Neural cell (in vitro differentiated cells): ENCODE measurements at regions not wholly inside any gene's neighbourhood (a gene's known extent, or its start where the extent isn't known, plus 50 kb on each side); places are given as distances from the start of the nearest gene placed in this dataset.

Experiments used
- H2AFZ ChIP-seq: fragments of 200-600, 300-800 bp; sonication (generic), shearing (Covaris generic); 2 replicates; pipeline ENCODE4 v1.6.0; 2014; ENCODE audit warnings: low read depth, mild to moderate bottlenecking, antibody characterized with exemption, low read length, moderate library complexity
- H3F3A ChIP-seq: fragments of 200-600 bp; shearing (Covaris generic); 2 replicates; pipeline ENCODE4 v1.6.1; 2016; ENCODE audit warnings: mild to moderate bottlenecking, moderate library complexity, mixed read lengths, antibody characterized with exemption, low read length; ENCODE audit not compliant: insufficient read depth, poor library complexity, severe bottlenecking
- H3K27ac ChIP-seq: fragments of 200-600, 300-800 bp; sonication (generic), shearing (Covaris generic); 2 replicates; pipeline ENCODE4 v1.5.1; 2014; ENCODE audit warnings: mild to moderate bottlenecking, low read length, moderate library complexity
- H3K27me3 ChIP-seq: fragments of 300-800, 200-600 bp; sonication (generic), shearing (Covaris generic); 2 replicates; pipeline ENCODE4 v1.6.0; 2014; ENCODE audit warnings: mild to moderate bottlenecking, low read depth, low read length, moderate library complexity; ENCODE audit not compliant: insufficient read depth
- H3K36me3 ChIP-seq: fragments of 300-800, 200-600 bp; sonication (generic), shearing (Covaris generic); 2 replicates; pipeline ENCODE4 v1.5.1; 2014; ENCODE audit warnings: mild to moderate bottlenecking, antibody characterized with exemption, low read length, moderate library complexity; ENCODE audit not compliant: insufficient read depth
- H3K4me2 ChIP-seq: fragments of 300-800, 200-600 bp; sonication (generic), shearing (Covaris generic); 2 replicates; pipeline ENCODE4 v1.6.0; 2014; ENCODE audit warnings: mild to moderate bottlenecking, low read length
- H3K4me3 ChIP-seq: fragments of 300-800, 200-600 bp; sonication (generic), shearing (Covaris generic); 2 replicates; pipeline ENCODE4 v1.5.1; 2014; ENCODE audit warnings: mild to moderate bottlenecking, low read length, moderate library complexity
- H3K79me2 ChIP-seq: fragments of 200-600 bp; shearing (Covaris generic); replicated peaks from 2 replicates; pipeline ENCODE4 v1.6.0; 2014; ENCODE audit warnings: mild to moderate bottlenecking, low read length, moderate library complexity; ENCODE audit not compliant: insufficient read depth
- H3K9ac ChIP-seq: fragments of 300-800, 200-600 bp; sonication (generic), shearing (Covaris generic); 2 replicates; pipeline ENCODE4 v1.6.1; 2016; ENCODE audit warnings: mild to moderate bottlenecking, low read length, mixed read lengths
- H3K9me2 ChIP-seq: fragments of 200-600 bp; shearing (Covaris generic); 2 replicates; pipeline ENCODE4 v1.6.1; 2016; ENCODE audit warnings: mild to moderate bottlenecking, low read length, mixed read lengths; ENCODE audit not compliant: insufficient read depth
- H3K9me3 ChIP-seq: fragments of 200-600, 300-800 bp; sonication (generic), shearing (Covaris generic); 2 replicates; pipeline ENCODE4 v1.6.1; 2016; ENCODE audit warnings: mild to moderate bottlenecking, mixed run types, low read length, moderate library complexity, mixed read lengths
- H4K20me1 ChIP-seq: fragments of 200-600 bp; shearing (Covaris generic); 2 replicates; pipeline ENCODE4 v1.6.1; 2016; ENCODE audit warnings: mild to moderate bottlenecking, mixed run types; ENCODE audit not compliant: insufficient read depth
- EP300 ChIP-seq: fragments of 450-650 bp; conservative IDR thresholded peaks from 2 replicates; pipeline ENCODE4 v1.6.1; 2014; ENCODE audit warnings: antibody characterized with exemption, mild to moderate bottlenecking, moderate library complexity; ENCODE audit not compliant: poor library complexity, severe bottlenecking
- EZH2 ChIP-seq: fragments of 200-600, 300-800 bp; shearing (Covaris generic), sonication (generic); IDR thresholded peaks from 2 replicates; pipeline ENCODE4 v1.6.1; 2014; ENCODE audit warnings: antibody characterized with exemption, low read length, borderline replicate concordance, mild to moderate bottlenecking; ENCODE audit not compliant: insufficient read depth, poor library complexity, severe bottlenecking
- MXI1 ChIP-seq: fragments of 450-650 bp; conservative IDR thresholded peaks from 2 replicates; pipeline ENCODE4 v1.6.1; 2014; ENCODE audit warnings: antibody characterized with exemption, mild to moderate bottlenecking; ENCODE audit not compliant: poor library complexity, severe bottlenecking
- POLR2AphosphoS5 ChIP-seq: IDR thresholded peaks from 2 replicates; pipeline ENCODE4 v1.6.1; 2012
- RAD21 ChIP-seq: fragments of 450-650 bp; conservative IDR thresholded peaks from 2 replicates; pipeline ENCODE4 v1.6.1; 2014; ENCODE audit warnings: antibody characterized with exemption, mild to moderate bottlenecking, moderate library complexity
- SMC3 ChIP-seq: fragments of 450-650 bp; conservative IDR thresholded peaks from 2 replicates; pipeline ENCODE4 v1.6.1; 2014; ENCODE audit warnings: antibody characterized with exemption, mild to moderate bottlenecking, moderate library complexity; ENCODE audit not compliant: poor library complexity
- TAF1 ChIP-seq: IDR thresholded peaks from 2 replicates; pipeline ENCODE4 v1.6.1; 2012; ENCODE audit warnings: low read depth
- TF ChIP-seq, protein P1 (sequence below): IDR thresholded peaks from 2 replicates; pipeline ENCODE4 v1.6.1; 2012; ENCODE audit warnings: borderline replicate concordance
- TF ChIP-seq, protein P2 (sequence below): fragments of 450-650 bp; IDR thresholded peaks from 2 replicates; pipeline ENCODE4 v1.5.1; 2014; ENCODE audit warnings: antibody characterized with exemption, mild to moderate bottlenecking, moderate library complexity; ENCODE audit not compliant: poor library complexity, severe bottlenecking

GRCh38 chr18:25810736-25811135, 279.7 kb downstream of the SS18 start:
- Histone ChIP-seq H3K27ac (no peak overlapping the region), H3K27me3 (no peaks in the 10 kb centered on the region), H3K9me2 (no peaks in the 10 kb centered on the region), H3K4me2 (no peak overlapping the region), H3F3A (no peaks in the 10 kb centered on the region), H3K9me3 (no peaks in the 10 kb centered on the region), H3K36me3 (no peaks in the 10 kb centered on the region), H3K9ac (no peak overlapping the region), H2AFZ (no peak overlapping the region), H3K4me3 (no peak overlapping the region), H4K20me1 (no peaks in the 10 kb centered on the region), H3K79me2 (no peaks in the 10 kb centered on the region)
- TF ChIP-seq, protein P1, sequence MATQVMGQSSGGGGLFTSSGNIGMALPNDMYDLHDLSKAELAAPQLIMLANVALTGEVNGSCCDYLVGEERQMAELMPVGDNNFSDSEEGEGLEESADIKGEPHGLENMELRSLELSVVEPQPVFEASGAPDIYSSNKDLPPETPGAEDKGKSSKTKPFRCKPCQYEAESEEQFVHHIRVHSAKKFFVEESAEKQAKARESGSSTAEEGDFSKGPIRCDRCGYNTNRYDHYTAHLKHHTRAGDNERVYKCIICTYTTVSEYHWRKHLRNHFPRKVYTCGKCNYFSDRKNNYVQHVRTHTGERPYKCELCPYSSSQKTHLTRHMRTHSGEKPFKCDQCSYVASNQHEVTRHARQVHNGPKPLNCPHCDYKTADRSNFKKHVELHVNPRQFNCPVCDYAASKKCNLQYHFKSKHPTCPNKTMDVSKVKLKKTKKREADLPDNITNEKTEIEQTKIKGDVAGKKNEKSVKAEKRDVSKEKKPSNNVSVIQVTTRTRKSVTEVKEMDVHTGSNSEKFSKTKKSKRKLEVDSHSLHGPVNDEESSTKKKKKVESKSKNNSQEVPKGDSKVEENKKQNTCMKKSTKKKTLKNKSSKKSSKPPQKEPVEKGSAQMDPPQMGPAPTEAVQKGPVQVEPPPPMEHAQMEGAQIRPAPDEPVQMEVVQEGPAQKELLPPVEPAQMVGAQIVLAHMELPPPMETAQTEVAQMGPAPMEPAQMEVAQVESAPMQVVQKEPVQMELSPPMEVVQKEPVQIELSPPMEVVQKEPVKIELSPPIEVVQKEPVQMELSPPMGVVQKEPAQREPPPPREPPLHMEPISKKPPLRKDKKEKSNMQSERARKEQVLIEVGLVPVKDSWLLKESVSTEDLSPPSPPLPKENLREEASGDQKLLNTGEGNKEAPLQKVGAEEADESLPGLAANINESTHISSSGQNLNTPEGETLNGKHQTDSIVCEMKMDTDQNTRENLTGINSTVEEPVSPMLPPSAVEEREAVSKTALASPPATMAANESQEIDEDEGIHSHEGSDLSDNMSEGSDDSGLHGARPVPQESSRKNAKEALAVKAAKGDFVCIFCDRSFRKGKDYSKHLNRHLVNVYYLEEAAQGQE = no peak
- no peak for TF ChIP-seq MXI1
- no peak for TF ChIP-seq TAF1
- no peak for TF ChIP-seq EP300
- no peak for TF ChIP-seq EZH2
- no peak for TF ChIP-seq POLR2AphosphoS5
- TF ChIP-seq, protein P2, sequence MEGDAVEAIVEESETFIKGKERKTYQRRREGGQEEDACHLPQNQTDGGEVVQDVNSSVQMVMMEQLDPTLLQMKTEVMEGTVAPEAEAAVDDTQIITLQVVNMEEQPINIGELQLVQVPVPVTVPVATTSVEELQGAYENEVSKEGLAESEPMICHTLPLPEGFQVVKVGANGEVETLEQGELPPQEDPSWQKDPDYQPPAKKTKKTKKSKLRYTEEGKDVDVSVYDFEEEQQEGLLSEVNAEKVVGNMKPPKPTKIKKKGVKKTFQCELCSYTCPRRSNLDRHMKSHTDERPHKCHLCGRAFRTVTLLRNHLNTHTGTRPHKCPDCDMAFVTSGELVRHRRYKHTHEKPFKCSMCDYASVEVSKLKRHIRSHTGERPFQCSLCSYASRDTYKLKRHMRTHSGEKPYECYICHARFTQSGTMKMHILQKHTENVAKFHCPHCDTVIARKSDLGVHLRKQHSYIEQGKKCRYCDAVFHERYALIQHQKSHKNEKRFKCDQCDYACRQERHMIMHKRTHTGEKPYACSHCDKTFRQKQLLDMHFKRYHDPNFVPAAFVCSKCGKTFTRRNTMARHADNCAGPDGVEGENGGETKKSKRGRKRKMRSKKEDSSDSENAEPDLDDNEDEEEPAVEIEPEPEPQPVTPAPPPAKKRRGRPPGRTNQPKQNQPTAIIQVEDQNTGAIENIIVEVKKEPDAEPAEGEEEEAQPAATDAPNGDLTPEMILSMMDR = no peak
- TF ChIP-seq SMC3 = no peak
- TF ChIP-seq RAD21 = no peak

DNA sequence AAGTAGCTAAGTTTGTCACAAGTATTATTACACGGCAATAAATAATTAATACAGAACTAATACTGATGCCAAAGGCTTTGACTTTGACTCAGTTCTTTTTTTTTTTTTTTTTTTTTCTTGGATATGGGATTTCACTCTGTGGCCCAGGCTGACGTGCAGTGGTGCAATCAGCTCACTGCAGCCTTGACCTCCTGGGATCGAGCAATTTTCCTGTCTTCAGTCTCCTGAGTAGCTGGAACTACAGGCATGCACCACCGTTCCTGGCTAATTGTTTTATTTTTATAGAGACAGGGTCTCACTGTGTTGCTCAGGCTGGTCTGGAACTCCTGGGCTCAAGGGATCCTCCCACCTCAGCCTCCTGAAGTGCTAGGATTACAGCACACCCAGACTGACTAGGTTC, 284.5 kb downstream of the SS18 start:
- Histone ChIP-seq H3K4me3 (no peak overlapping the region), H3F3A (no peaks in the 10 kb centered on the region), H3K79me2 (no peaks in the 10 kb centered on the region), H3K9me2 (no peaks in the 10 kb centered on the region), H3K4me2 (no peak overlapping the region), H4K20me1 (no peaks in the 10 kb centered on the region), H3K36me3 (no peaks in the 10 kb centered on the region), H3K9ac (no peak overlapping the region), H3K27ac (no peak overlapping the region), H2AFZ (no peak overlapping the region), H3K9me3 (no peaks in the 10 kb centered on the region), H3K27me3 (no peaks in the 10 kb centered on the region)
- TF ChIP-seq EP300 = no peak
- TF ChIP-seq, protein P2 = no peak
- TF ChIP-seq, protein P1 = no peak
- TF ChIP-seq RAD21 = no peak
- TF ChIP-seq EZH2 = no peak
- no peak for TF ChIP-seq TAF1
- TF ChIP-seq SMC3 = no peak
- no peak for TF ChIP-seq POLR2AphosphoS5
- no peak for TF ChIP-seq MXI1
